ENCODE measurements at regions not wholly inside any gene's neighbourhood (a gene's known extent, or its start where the extent isn't known, plus 50 kb on each side); places are given as distances from the start of the nearest gene placed in this dataset.

GRCh38 chr15:79519628-79520027 lies 87.5 kb downstream of the MINAR1 start:
- no peak for DNase-seq (ENCODE audit: extremely low spot score)
- CTCF ChIA-PET: interaction anchor here (1.4 to 1.7 kb wide), 3 partner anchors 10 to 16 kb away, joined by 3 read pairs; no protein-coding TSS in a partner anchor
- POLR2A ChIA-PET: no interaction called here
- no peak for TF ChIP-seq CTCF (IDR thresholded peaks at IDR 0.05; ENCODE audit: control extremely low read depth, extremely low read depth, low read depth, missing control alignments)

DNA sequence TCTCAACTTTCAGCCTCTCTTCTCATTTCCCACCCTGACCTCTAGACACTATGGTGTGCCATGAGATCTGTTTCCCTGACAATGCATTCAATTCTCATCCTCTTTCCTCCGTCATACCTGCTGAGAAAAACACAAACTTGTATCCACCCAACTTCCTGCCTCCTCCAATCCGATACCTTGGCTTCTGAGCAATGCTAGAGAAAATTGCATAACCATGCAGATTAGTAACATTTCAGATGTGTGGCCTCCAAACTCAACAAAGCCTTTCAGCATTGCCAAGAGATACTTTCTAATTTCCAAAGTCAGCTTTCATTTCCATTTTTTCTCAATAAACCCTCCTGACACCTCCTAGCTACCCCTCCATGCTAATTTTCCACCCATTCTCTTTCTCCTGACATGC lies 88.5 kb downstream of the MINAR1 start:
- no peak for DNase-seq (ENCODE audit: extremely low spot score)
- ChIA-PET POLR2A (no interaction called here), CTCF (interaction anchor here (1.7 kb wide), 1 partner anchor 11 kb away, joined by 3 read pairs; no protein-coding TSS in a partner anchor)
- TF ChIP-seq CTCF (IDR thresholded peaks at IDR 0.05; ENCODE audit: control extremely low read depth, extremely low read depth, low read depth, missing control alignments): no peak

- ChIA-PET CTCF (interaction anchor here (1.1 kb wide), 1 partner anchor 26 kb away, joined by 4 read pairs; no protein-coding TSS in a partner anchor), POLR2A (no interaction called here)
- no peak for DNase-seq (ENCODE audit: extremely low spot score)
- TF ChIP-seq CTCF (IDR thresholded peaks at IDR 0.05; ENCODE audit: control extremely low read depth, extremely low read depth, low read depth, missing control alignments): no peak
Observed at GRCh38 chr15:79522656-79523055, 90.5 kb downstream of the MINAR1 start.

- CTCF ChIA-PET: no interaction called here
- DNase-seq (ENCODE audit: extremely low spot score): no peak
- TF ChIP-seq CTCF (IDR thresholded peaks at IDR 0.05; ENCODE audit: control extremely low read depth, extremely low read depth, low read depth, missing control alignments): no peak
- POLR2A ChIA-PET: no interaction called here
Observed at GRCh38 chr15:79523266-79523665, 91.1 kb downstream of the MINAR1 start.

DNA sequence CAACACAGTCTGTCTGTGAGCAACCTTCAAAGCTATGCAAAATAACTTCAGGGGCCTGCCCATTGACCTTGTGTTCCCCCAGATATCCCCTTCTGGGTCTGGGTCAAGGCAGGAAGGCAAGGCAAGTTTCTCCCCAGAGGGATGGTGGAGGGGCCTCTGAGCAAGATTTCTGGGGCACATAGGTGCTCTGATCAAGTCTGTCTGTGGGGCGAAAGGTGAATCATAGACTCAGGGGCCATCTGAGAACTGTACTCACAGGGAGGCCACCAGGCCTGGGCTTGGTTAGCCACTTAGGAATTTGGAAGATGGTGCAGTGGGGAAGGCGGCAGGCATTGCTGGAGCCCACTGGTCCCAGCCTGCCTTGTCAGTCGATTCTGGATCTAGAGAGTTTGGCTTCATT lies 92.4 kb downstream of the MINAR1 start:
- ChIA-PET CTCF (interaction anchor here (1.8 kb wide), 1 partner anchor 17 kb away, joined by 3 read pairs; no protein-coding TSS in a partner anchor), POLR2A (no interaction called here)

DNA sequence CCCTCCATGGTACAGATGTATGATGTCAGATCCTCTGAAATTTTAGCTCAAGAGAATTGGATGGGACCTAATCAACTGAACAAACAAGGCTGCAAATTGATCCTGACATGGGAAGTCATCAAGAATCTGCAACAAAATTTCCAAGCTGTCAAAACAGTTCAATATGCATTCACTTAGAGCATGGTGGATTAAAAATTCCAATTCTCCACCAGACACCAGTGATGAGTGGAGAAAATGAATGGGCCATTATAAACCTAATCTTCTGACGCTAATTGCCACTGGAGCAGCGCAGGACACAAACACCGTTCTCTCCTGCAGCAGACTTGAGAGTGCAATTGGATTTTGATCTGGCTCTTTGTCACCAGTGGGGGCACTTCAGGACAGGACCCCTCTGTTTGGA lies 94.2 kb downstream of the MINAR1 start:
- ChIA-PET CTCF (no interaction called here), POLR2A (no interaction called here)
- no peak for DNase-seq (ENCODE audit: extremely low spot score)
- no peak for TF ChIP-seq CTCF (IDR thresholded peaks at IDR 0.05; ENCODE audit: control extremely low read depth, extremely low read depth, low read depth, missing control alignments)

More for the DNA sequence above, 92.4 kb downstream of the MINAR1 start:
- TF ChIP-seq CTCF (IDR thresholded peaks at IDR 0.05; ENCODE audit: control extremely low read depth, extremely low read depth, low read depth, missing control alignments): no peak
- no peak for DNase-seq (ENCODE audit: extremely low spot score)

DNA sequence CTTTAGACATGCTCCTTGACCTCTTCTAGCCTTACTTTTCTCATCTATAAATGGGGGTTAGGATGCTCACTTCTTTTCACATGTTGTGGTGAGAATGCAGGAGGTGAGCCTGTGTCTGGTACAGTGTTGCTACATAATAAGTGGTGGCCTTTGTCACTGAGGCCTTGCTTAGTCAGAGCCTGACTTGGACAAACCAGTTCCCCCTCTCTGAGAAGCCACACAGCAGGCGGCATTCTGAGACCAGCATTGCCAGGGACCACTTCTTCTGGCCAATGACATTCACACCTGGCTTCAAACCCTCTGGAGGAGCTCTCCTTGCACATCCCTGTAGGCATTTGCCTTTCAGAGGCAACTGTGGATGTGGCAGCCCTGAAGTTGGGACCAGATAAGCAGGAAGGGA lies 95.7 kb downstream of the MINAR1 start:
- ChIA-PET CTCF (no interaction called here), POLR2A (no interaction called here)
- no peak for TF ChIP-seq CTCF (IDR thresholded peaks at IDR 0.05; ENCODE audit: control extremely low read depth, extremely low read depth, low read depth, missing control alignments)
- DNase-seq (ENCODE audit: extremely low spot score): no peak
